GM12891 (cell line): ENCODE measurements at regions not wholly inside any gene's neighbourhood (a gene's known extent, or its start where the extent isn't known, plus 50 kb on each side); places are given as distances from the start of the nearest gene placed in this dataset.

Source experiments
- POLR2A ChIP-seq: IDR thresholded peaks from 2 replicates; pipeline ENCODE4 v1.6.1; 2011; ENCODE audit warnings: low read depth, low read length, control low read depth
- POLR2AphosphoS5 ChIP-seq: IDR thresholded peaks from 2 replicates; pipeline ENCODE4 v1.6.1; 2011; ENCODE audit warnings: low read depth, low read length, control low read depth
- TAF1 ChIP-seq: IDR thresholded peaks from 2 replicates; pipeline ENCODE4 v1.6.1; 2011; ENCODE audit warnings: low read depth, low read length, control low read depth

- TF ChIP-seq POLR2A (no peak), TAF1 (no peak), POLR2AphosphoS5 (no peak)
These were observed 103.6 kb upstream of the VPREB1 start for GRCh38 chr22:22141031-22141430.
